Panc1 (cell line): ENCODE measurements at regions not wholly inside any gene's neighbourhood (a gene's known extent, or its start where the extent isn't known, plus 50 kb on each side); places are given as distances from the start of the nearest gene placed in this dataset.

ENCODE experiments used
- ATAC-seq: fragments of 200-7000 bp; cut with Tn5 transposase; 2 replicates; pipeline ENCODE4 v1.9.1; 2020; ENCODE audit warnings: mild to moderate bottlenecking, moderate library complexity
- BruUV-seq: library from RNA; stranded (reverse); fragments of 400-500 nt; replicated peaks from 2 replicates; lab custom pipeline; 2021; lab: Mats Ljungman, UMichigan
- CTCF ChIA-PET: fragments of 300-600 bp; sonication (Branson Sonifier 250); formaldehyde crosslinking; loops from one replicate; lab custom pipeline; 2022; ENCODE audit warnings: antibody characterized with exemption; lab: Charles Lee
- POLR2A ChIA-PET: fragments of 300-600 bp; sonication (Branson Sonifier 250); formaldehyde crosslinking; loops from one replicate; lab custom pipeline; 2022; ENCODE audit warnings: antibody characterized with exemption; lab: Charles Lee
- DNase-seq: peaks from one replicate; pipeline ENCODE4 v3.0.0-alpha.2; 2010; ENCODE audit warnings: low read depth, low spot score
- H3K27ac ChIP-seq: 2 replicates; pipeline ENCODE4 v1.5.1; 2011; ENCODE audit warnings: mild to moderate bottlenecking, low read length, inconsistent platforms
- H3K27me3 ChIP-seq: fragments of 200-500 bp; sonication (Bioruptor generic); 2 replicates; pipeline ENCODE4 v1.6.0; 2014; ENCODE audit warnings: low read length, inconsistent platforms; ENCODE audit not compliant: control insufficient read depth, insufficient read depth
- H3K36me3 ChIP-seq: fragments of 200-500 bp; sonication (Bioruptor generic); 2 replicates; pipeline ENCODE4 v1.5.1; 2014; ENCODE audit warnings: inconsistent platforms, mild to moderate bottlenecking, low read length, moderate library complexity; ENCODE audit not compliant: control insufficient read depth, insufficient read depth
- H3K4me1 ChIP-seq: 2 replicates; pipeline ENCODE4 v1.5.1; 2011; ENCODE audit warnings: inconsistent platforms, mild to moderate bottlenecking, low read length, moderate library complexity; ENCODE audit not compliant: control insufficient read depth, insufficient read depth
- H3K4me3 ChIP-seq, 2 experiments: 2 replicates each; pipeline ENCODE4 v1.5.1; 2011 to 2012; ENCODE audit warnings: low read depth in 2 of 2, low read length in 2 of 2, mild to moderate bottlenecking in 2 of 2, inconsistent platforms in 1 of 2, moderate library complexity in 1 of 2
- H3K9me3 ChIP-seq: fragments of 200-500 bp; sonication (Bioruptor generic); 2 replicates; pipeline ENCODE4 v1.5.1; 2014; ENCODE audit warnings: low read depth, mild to moderate bottlenecking, inconsistent platforms, low read length, moderate library complexity; ENCODE audit not compliant: control insufficient read depth, insufficient read depth
- POLR2AphosphoS5 ChIP-seq: IDR thresholded peaks from 2 replicates; pipeline ENCODE4 v1.6.1; 2012; ENCODE audit warnings: mild to moderate bottlenecking, low read depth, low read length, moderate library complexity
- SIN3A ChIP-seq: IDR thresholded peaks from 2 replicates; pipeline ENCODE4 v1.6.1; 2012; ENCODE audit warnings: low read depth, mild to moderate bottlenecking, low read length, moderate library complexity, borderline replicate concordance; ENCODE audit not compliant: insufficient read depth
- TCF7L2 ChIP-seq: IDR thresholded peaks from 2 replicates; pipeline ENCODE4 v1.6.1; 2011; ENCODE audit warnings: mild to moderate bottlenecking, low read depth, low read length, inconsistent platforms
- in situ Hi-C: cut with HindIII; loops from 2 replicates; pipeline ENCODE4 v1.10.0; 2016; ENCODE audit warnings: low sequenced_read_pairs, low pct_unique_long_range_greater_than_20kb
- intact Hi-C: fragments of 100-400 bp; cut with micrococcal nuclease; formaldehyde crosslinking; loops from one replicate; pipeline ENCODE4 v1.10.0; 2022; ENCODE audit not compliant: unreplicated experiment
- TF ChIP-seq, protein P1 (sequence below), 2 experiments: IDR thresholded peaks; 2 replicates each; pipeline ENCODE4 v1.6.1; 2011 to 2012; ENCODE audit warnings: low read depth in 2 of 2, control low read depth in 1 of 2, low read length in 1 of 2, mild to moderate bottlenecking in 1 of 2, moderate library complexity in 1 of 2; ENCODE audit not compliant: insufficient read depth in 1 of 2
- TF ChIP-seq, protein P2 (sequence below): fragments of 450-650 bp; IDR thresholded peaks from 2 replicates; pipeline ENCODE4 v1.5.1; 2017; ENCODE audit warnings: mild to moderate bottlenecking

DNA sequence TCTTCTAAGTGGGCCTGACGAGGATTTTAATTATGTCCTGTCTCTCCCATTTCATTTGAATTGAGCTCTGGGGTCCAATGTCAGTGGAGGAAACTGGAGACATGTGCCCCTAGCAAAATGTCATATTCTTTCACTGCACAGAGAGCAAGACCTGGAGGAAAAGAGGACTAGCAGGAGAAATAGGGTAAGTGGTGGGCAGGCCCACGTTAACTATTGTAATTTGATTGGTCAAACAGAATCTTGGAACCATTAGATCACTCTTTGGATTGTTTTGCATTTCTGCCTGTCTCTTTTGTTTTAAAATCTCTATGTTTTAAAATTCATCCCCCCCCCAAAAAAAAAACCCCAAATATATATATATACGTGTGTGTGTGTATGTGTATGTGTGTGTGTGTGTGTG is 113.9 kb upstream of the PELI2 start:
- in situ Hi-C loops: no loop called here
- CTCF ChIA-PET: no interaction called here
- BruUV-seq: no TSS peak

DNA sequence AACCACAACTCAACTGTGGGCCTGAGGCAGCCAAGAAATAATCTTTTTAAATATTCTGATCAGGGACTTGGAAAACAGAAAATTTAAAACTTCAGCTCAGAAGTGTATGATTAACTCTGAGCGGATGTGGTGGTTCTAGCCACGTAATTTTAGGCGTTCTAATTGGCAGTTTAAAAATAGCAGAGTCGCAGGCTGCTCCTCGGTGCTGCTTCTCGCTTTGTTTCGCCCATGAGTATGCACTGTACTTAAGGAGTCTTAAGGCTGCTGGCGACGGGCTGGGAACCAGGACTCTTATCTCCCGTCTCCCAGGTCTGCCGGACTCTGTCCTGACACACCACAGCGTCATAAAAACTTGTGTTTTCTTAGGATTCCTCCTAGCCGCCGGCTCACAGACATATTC is 113.4 kb upstream of the PELI2 start:
- H3K27ac ChIP-seq: no peak overlapping the region
- in situ Hi-C loops (no loop called here), intact Hi-C loops (no loop called here)
- no peak for DNase-seq
- ChIA-PET CTCF (no interaction called here), POLR2A (no interaction called here)
- 0 out of 4 replicates have a peak overlapping the region, but pooled peaks of 1 of the 2 experiments have one; percentile 8 for H3K4me3 ChIP-seq
- H3K4me1 ChIP-seq: no peaks in the 10 kb centered on the region
- no peaks in the 10 kb centered on the region for H3K27me3 ChIP-seq
- H3K9me3 ChIP-seq: no peaks in the 10 kb centered on the region
- ATAC-seq: 0 out of 2 replicates have a peak, but pooled peaks have one; percentile 65
- H3K36me3 ChIP-seq: no peaks in the 10 kb centered on the region
- BruUV-seq: no TSS peak
- TF ChIP-seq POLR2AphosphoS5: no peak
- TF ChIP-seq, protein P1, sequence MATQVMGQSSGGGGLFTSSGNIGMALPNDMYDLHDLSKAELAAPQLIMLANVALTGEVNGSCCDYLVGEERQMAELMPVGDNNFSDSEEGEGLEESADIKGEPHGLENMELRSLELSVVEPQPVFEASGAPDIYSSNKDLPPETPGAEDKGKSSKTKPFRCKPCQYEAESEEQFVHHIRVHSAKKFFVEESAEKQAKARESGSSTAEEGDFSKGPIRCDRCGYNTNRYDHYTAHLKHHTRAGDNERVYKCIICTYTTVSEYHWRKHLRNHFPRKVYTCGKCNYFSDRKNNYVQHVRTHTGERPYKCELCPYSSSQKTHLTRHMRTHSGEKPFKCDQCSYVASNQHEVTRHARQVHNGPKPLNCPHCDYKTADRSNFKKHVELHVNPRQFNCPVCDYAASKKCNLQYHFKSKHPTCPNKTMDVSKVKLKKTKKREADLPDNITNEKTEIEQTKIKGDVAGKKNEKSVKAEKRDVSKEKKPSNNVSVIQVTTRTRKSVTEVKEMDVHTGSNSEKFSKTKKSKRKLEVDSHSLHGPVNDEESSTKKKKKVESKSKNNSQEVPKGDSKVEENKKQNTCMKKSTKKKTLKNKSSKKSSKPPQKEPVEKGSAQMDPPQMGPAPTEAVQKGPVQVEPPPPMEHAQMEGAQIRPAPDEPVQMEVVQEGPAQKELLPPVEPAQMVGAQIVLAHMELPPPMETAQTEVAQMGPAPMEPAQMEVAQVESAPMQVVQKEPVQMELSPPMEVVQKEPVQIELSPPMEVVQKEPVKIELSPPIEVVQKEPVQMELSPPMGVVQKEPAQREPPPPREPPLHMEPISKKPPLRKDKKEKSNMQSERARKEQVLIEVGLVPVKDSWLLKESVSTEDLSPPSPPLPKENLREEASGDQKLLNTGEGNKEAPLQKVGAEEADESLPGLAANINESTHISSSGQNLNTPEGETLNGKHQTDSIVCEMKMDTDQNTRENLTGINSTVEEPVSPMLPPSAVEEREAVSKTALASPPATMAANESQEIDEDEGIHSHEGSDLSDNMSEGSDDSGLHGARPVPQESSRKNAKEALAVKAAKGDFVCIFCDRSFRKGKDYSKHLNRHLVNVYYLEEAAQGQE (IDR thresholded peaks at IDR 0.05; ENCODE audit: insufficient read depth in 1 of 2, low read depth in 2 of 2, low read length in 1 of 2): no peak
- no peak for TF ChIP-seq TCF7L2
- no peak for TF ChIP-seq SIN3A
- TF ChIP-seq, protein P2, sequence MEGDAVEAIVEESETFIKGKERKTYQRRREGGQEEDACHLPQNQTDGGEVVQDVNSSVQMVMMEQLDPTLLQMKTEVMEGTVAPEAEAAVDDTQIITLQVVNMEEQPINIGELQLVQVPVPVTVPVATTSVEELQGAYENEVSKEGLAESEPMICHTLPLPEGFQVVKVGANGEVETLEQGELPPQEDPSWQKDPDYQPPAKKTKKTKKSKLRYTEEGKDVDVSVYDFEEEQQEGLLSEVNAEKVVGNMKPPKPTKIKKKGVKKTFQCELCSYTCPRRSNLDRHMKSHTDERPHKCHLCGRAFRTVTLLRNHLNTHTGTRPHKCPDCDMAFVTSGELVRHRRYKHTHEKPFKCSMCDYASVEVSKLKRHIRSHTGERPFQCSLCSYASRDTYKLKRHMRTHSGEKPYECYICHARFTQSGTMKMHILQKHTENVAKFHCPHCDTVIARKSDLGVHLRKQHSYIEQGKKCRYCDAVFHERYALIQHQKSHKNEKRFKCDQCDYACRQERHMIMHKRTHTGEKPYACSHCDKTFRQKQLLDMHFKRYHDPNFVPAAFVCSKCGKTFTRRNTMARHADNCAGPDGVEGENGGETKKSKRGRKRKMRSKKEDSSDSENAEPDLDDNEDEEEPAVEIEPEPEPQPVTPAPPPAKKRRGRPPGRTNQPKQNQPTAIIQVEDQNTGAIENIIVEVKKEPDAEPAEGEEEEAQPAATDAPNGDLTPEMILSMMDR: no peak

More for the DNA sequence above, 113.9 kb upstream of the PELI2 start:
- intact Hi-C loops: no loop called here
- Histone ChIP-seq H3K27ac (no peak overlapping the region), H3K36me3 (no peaks in the 10 kb centered on the region), H3K9me3 (no peaks in the 10 kb centered on the region), H3K4me3 (no peak overlapping the region), H3K4me1 (no peaks in the 10 kb centered on the region), H3K27me3 (no peaks in the 10 kb centered on the region)
- TF ChIP-seq, protein P2: no peak
- TF ChIP-seq SIN3A (no peak), TCF7L2 (no peak)
- TF ChIP-seq, protein P1 (IDR thresholded peaks at IDR 0.05; ENCODE audit: insufficient read depth in 1 of 2, low read depth in 2 of 2, low read length in 1 of 2): no peak
- DNase-seq (no peak), ATAC-seq (no peak)
- POLR2A ChIA-PET: no interaction called here
